Fibroblast of lung (primary cell): ENCODE measurements at regions not wholly inside any gene's neighbourhood (a gene's known extent, or its start where the extent isn't known, plus 50 kb on each side); places are given as distances from the start of the nearest gene placed in this dataset.

Source experiments
- DNase-seq, 2 donors: peaks; one replicate each; pipeline versions ENCODE4 v3.0.0 to v3.0.0-alpha.2; 2010; ENCODE audit warnings: low read depth in 2 of 2
- H2AFZ ChIP-seq: 2 replicates; pipeline ENCODE4 v1.5.1; 2012; ENCODE audit warnings: low read length, control low read depth, inconsistent platforms
- H3K27ac ChIP-seq: 2 replicates; pipeline ENCODE4 v1.5.1; 2011; ENCODE audit warnings: low read length, control low read depth; ENCODE audit not compliant: insufficient read depth
- H3K27me3 ChIP-seq: 2 replicates; pipeline ENCODE4 v1.5.1; 2011; ENCODE audit warnings: mild to moderate bottlenecking, low read length; ENCODE audit not compliant: control insufficient read depth, insufficient read depth
- H3K36me3 ChIP-seq: 2 replicates; pipeline ENCODE4 v1.5.1; 2011; ENCODE audit warnings: low read length; ENCODE audit not compliant: control insufficient read depth, insufficient read depth
- H3K4me1 ChIP-seq: 2 replicates; pipeline ENCODE4 v1.5.1; 2011; ENCODE audit warnings: low read length; ENCODE audit not compliant: control insufficient read depth, insufficient read depth; ENCODE audit errors: extremely low read depth
- H3K4me2 ChIP-seq: 2 replicates; pipeline ENCODE4 v1.5.1; 2011; ENCODE audit warnings: low read length, control low read depth; ENCODE audit not compliant: insufficient read depth; ENCODE audit errors: extremely low read depth
- H3K4me3 ChIP-seq, 4 experiments: fragments of 200-600 bp in 1 of 4; sonication (generic) in 1 of 4; replicated peaks in 1 of 4; 2 replicates each; pipeline ENCODE4 v1.5.1; 2011 to 2016; ENCODE audit warnings: low read length in 4 of 4, low read depth in 3 of 4, mild to moderate bottlenecking in 3 of 4, control low read depth in 2 of 4, inconsistent platforms in 1 of 4, mixed read lengths in 1 of 4; ENCODE audit not compliant: insufficient read depth in 1 of 4; ENCODE audit errors: control extremely low read depth in 1 of 4
- H3K79me2 ChIP-seq: 2 replicates; pipeline ENCODE4 v1.5.1; 2012; ENCODE audit warnings: mild to moderate bottlenecking, low read length, inconsistent platforms; ENCODE audit not compliant: control insufficient read depth, insufficient read depth
- H3K9ac ChIP-seq: 2 replicates; pipeline ENCODE4 v1.5.1; 2011; ENCODE audit warnings: mild to moderate bottlenecking, low read length, control low read depth; ENCODE audit not compliant: insufficient read depth
- H3K9me3 ChIP-seq: 2 replicates; pipeline ENCODE4 v1.5.1; 2012; ENCODE audit warnings: low read depth, low read length; ENCODE audit not compliant: control insufficient read depth, insufficient read depth
- H4K20me1 ChIP-seq: 2 replicates; pipeline ENCODE4 v1.5.1; 2011; ENCODE audit warnings: low read length; ENCODE audit not compliant: control insufficient read depth, insufficient read depth; ENCODE audit errors: extremely low read depth
- CTCF ChIP-seq, 2 donors: IDR thresholded peaks in 1 of 2; conservative IDR thresholded peaks in 1 of 2; 1 replicate in 1 of 2; 2 replicates in 1 of 2; pipeline ENCODE4 v1.5.1; 2011 to 2012; ENCODE audit warnings: low read length in 2 of 2, control low read depth in 1 of 2, inconsistent platforms in 1 of 2, low read depth in 1 of 2, mild to moderate bottlenecking in 1 of 2
- EZH2 ChIP-seq: IDR thresholded peaks from 2 replicates; pipeline ENCODE4 v1.5.1; 2012; ENCODE audit warnings: low read length, control low read depth, mild to moderate bottlenecking; ENCODE audit errors: missing control alignments

GRCh38 chr6:56838016-56838555 lies 116.8 kb upstream of the BEND6 start:
- Histone ChIP-seq H3K4me3 (no peak overlapping the region), H3K27ac (no peak overlapping the region), H3K36me3 (no peaks in the 10 kb centered on the region), H3K27me3 (no peaks in the 10 kb centered on the region), H4K20me1 (no peaks in the 10 kb centered on the region), H3K4me2 (no peak overlapping the region), H3K9me3 (no peaks in the 10 kb centered on the region), H3K79me2 (peaks cover 96% of the 10 kb centered on the region), H3K9ac (no peak overlapping the region), H2AFZ (no peak overlapping the region), H3K4me1 (peaks cover 7% of the 10 kb centered on the region)
- TF ChIP-seq CTCF (conservative IDR thresholded peaks at IDR 0.05 in 1 of 2, IDR thresholded peaks at IDR 0.05 in 1 of 2; ENCODE audit: low read depth in 1 of 2, low read length in 2 of 2) = no peak
- no peak for TF ChIP-seq EZH2
- no peak for DNase-seq

- no peak overlapping the region for H3K9ac ChIP-seq
These were observed 117.5 kb upstream of the BEND6 start for GRCh38 chr6:56837322-56837894.

GRCh38 chr6:56835612-56836011 lies 119.3 kb upstream of the BEND6 start:
- H2AFZ ChIP-seq = no peak overlapping the region
- peaks cover 93% of the 10 kb centered on the region for H3K79me2 ChIP-seq
- H3K36me3 ChIP-seq = no peaks in the 10 kb centered on the region
- H3K27ac ChIP-seq = no peak overlapping the region
- H3K9me3 ChIP-seq = no peaks in the 10 kb centered on the region
- no peaks in the 10 kb centered on the region for H4K20me1 ChIP-seq
- H3K27me3 ChIP-seq = no peaks in the 10 kb centered on the region
- H3K4me3 ChIP-seq = no peak overlapping the region
- TF ChIP-seq EZH2 (no peak), CTCF (conservative IDR thresholded peaks at IDR 0.05 in 1 of 2, IDR thresholded peaks at IDR 0.05 in 1 of 2; ENCODE audit: low read depth in 1 of 2, low read length in 2 of 2) (no peak)
- H3K4me1 ChIP-seq = peaks cover 7% of the 10 kb centered on the region
- DNase-seq = no peak
- H3K4me2 ChIP-seq = no peak overlapping the region
- no peak overlapping the region for H3K9ac ChIP-seq

More at GRCh38 chr6:56837322-56837894, 117.5 kb upstream of the BEND6 start:
- H3K79me2 ChIP-seq = peaks cover 93% of the 10 kb centered on the region
- no peaks in the 10 kb centered on the region for H3K36me3 ChIP-seq
- TF ChIP-seq CTCF (conservative IDR thresholded peaks at IDR 0.05 in 1 of 2, IDR thresholded peaks at IDR 0.05 in 1 of 2; ENCODE audit: low read depth in 1 of 2, low read length in 2 of 2) = no peak
- no peak overlapping the region for H3K4me3 ChIP-seq
- H3K27me3 ChIP-seq = no peaks in the 10 kb centered on the region
- H3K9me3 ChIP-seq = no peaks in the 10 kb centered on the region
- no peak overlapping the region for H3K27ac ChIP-seq
- no peak for DNase-seq
- H3K4me1 ChIP-seq = peaks cover 7% of the 10 kb centered on the region
- H3K4me2 ChIP-seq = no peak overlapping the region
- H2AFZ ChIP-seq = no peak overlapping the region
- H4K20me1 ChIP-seq = no peaks in the 10 kb centered on the region
